Sigmoid colon (tissue), 4 donors: ENCODE measurements at regions not wholly inside any gene's neighbourhood (a gene's known extent, or its start where the extent isn't known, plus 50 kb on each side); places are given as distances from the start of the nearest gene placed in this dataset.

Experiments
- EP300 ChIP-seq, 4 donors: sonication (generic); formaldehyde crosslinking; IDR thresholded peaks; one replicate each; pipeline ENCODE4 v1.6.1; 2017; ENCODE audit warnings: antibody characterized with exemption in 4 of 4
- POLR2A ChIP-seq, 2 donors: fragments of 450-650 bp; IDR thresholded peaks; one replicate each; pipeline ENCODE4 v1.6.1; 2016; ENCODE audit warnings: antibody characterized with exemption in 2 of 2, mild to moderate bottlenecking in 2 of 2, moderate library complexity in 2 of 2
- POLR2AphosphoS5 ChIP-seq, 4 donors: sonication (generic); formaldehyde crosslinking; IDR thresholded peaks; one replicate each; pipeline ENCODE4 v1.6.1; 2017; ENCODE audit warnings: antibody characterized with exemption in 4 of 4
- TF ChIP-seq, protein P1 (sequence below), 4 experiments: fragments of 450-650 bp in 3 of 4; fragments of 200-600 bp in 1 of 4; IDR thresholded peaks; one replicate each; pipeline ENCODE4 v1.5.1; 2016 to 2019; ENCODE audit warnings: antibody characterized with exemption in 4 of 4, mild to moderate bottlenecking in 3 of 4, moderate library complexity in 2 of 4

GRCh38 chr1:182251561-182251960 is 140.0 kb downstream of the GLUL start:
- TF ChIP-seq, protein P1, sequence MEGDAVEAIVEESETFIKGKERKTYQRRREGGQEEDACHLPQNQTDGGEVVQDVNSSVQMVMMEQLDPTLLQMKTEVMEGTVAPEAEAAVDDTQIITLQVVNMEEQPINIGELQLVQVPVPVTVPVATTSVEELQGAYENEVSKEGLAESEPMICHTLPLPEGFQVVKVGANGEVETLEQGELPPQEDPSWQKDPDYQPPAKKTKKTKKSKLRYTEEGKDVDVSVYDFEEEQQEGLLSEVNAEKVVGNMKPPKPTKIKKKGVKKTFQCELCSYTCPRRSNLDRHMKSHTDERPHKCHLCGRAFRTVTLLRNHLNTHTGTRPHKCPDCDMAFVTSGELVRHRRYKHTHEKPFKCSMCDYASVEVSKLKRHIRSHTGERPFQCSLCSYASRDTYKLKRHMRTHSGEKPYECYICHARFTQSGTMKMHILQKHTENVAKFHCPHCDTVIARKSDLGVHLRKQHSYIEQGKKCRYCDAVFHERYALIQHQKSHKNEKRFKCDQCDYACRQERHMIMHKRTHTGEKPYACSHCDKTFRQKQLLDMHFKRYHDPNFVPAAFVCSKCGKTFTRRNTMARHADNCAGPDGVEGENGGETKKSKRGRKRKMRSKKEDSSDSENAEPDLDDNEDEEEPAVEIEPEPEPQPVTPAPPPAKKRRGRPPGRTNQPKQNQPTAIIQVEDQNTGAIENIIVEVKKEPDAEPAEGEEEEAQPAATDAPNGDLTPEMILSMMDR (IDR thresholded peaks at IDR 0.05): no peak
- TF ChIP-seq POLR2A (IDR thresholded peaks at IDR 0.05) (no peak), POLR2AphosphoS5 (IDR thresholded peaks at IDR 0.05) (no peak), EP300 (IDR thresholded peaks at IDR 0.05) (no peak)
